GM10248 (cell line): ENCODE measurements at regions not wholly inside any gene's neighbourhood (a gene's known extent, or its start where the extent isn't known, plus 50 kb on each side); places are given as distances from the start of the nearest gene placed in this dataset.

ENCODE experiments used
- CTCF ChIA-PET: fragments of 300-600 bp; sonication (Branson Sonifier 250); formaldehyde crosslinking; extraction: SDS; loops from one replicate; lab custom pipeline; 2021; ENCODE audit warnings: antibody characterized with exemption; lab: Yijun Ruan, JAX
- POLR2A ChIA-PET: fragments of 350-650 bp; sonication (Branson Sonifier 250); formaldehyde crosslinking; extraction: SDS; loops from one replicate; lab custom pipeline; 2020; ENCODE audit warnings: antibody characterized with exemption; lab: Yijun Ruan, JAX
- DNase-seq: peaks from one replicate; pipeline ENCODE4 v3.0.0; 2012; ENCODE audit errors: extremely low spot score
- TF ChIP-seq, protein P1 (sequence below): IDR thresholded peaks from 2 replicates; pipeline ENCODE4 v1.5.1; 2012; ENCODE audit warnings: mild to moderate bottlenecking, low read depth; ENCODE audit errors: extremely low read depth, missing control alignments, control extremely low read depth

DNA sequence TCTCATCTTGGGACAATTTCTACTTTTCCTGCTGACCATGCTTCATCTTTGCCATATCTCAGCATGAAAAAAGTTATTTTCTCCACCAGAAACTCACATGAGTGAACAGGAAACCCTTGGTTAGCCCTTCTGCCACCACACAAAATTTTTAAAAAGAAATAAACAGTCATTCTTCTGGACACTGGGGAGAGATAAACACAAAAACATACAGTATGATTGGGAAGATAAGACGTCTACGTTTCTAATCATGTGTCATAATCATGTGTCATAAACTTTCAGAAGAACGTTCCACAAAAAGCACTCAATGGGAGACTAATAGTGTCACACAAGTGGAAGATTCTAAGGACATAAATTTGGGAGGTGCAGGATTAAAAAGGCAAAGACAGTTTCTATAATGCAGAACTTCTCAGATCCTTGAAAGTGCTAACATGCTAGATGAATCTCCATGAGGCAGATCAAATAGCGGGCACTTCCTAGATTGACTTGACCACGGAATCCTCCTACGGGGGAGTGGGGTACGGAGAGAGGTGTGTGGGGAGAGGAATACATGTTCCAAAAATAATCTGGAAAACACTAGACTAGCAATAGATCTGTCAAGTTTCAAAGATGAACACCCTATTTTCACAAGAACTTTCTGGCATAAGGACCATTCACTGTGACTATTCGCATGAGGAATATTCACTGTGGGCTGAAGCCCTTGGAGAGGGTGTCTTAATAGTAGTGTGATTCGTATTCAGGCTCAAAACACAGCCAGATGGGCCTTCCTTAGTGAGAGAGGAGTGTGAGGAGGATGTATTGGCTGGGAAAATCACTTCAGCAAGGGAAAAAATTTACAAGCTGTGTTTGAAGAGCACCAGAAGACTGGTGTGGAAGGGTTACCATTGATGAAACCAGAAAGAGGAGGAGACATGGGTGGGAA lies 206.7 kb downstream of the SETD4 start:
- POLR2A ChIA-PET, result no interaction called here
- TF ChIP-seq, protein P1, sequence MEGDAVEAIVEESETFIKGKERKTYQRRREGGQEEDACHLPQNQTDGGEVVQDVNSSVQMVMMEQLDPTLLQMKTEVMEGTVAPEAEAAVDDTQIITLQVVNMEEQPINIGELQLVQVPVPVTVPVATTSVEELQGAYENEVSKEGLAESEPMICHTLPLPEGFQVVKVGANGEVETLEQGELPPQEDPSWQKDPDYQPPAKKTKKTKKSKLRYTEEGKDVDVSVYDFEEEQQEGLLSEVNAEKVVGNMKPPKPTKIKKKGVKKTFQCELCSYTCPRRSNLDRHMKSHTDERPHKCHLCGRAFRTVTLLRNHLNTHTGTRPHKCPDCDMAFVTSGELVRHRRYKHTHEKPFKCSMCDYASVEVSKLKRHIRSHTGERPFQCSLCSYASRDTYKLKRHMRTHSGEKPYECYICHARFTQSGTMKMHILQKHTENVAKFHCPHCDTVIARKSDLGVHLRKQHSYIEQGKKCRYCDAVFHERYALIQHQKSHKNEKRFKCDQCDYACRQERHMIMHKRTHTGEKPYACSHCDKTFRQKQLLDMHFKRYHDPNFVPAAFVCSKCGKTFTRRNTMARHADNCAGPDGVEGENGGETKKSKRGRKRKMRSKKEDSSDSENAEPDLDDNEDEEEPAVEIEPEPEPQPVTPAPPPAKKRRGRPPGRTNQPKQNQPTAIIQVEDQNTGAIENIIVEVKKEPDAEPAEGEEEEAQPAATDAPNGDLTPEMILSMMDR, result no peak
- no peak for DNase-seq
- CTCF ChIA-PET, result interaction anchor here (0.9 to 5.0 kb wide), 3 partner anchors 8 to 14 kb away, joined by 3 to 52 read pairs (median 3); no protein-coding TSS in a partner anchor

- DNase-seq, result no peak
- ChIA-PET CTCF (interaction anchor here (0.9 to 5.0 kb wide), 2 partner anchors 8 to 13 kb away, joined by 3 to 52 read pairs; no protein-coding TSS in a partner anchor), POLR2A (no interaction called here)
- TF ChIP-seq, protein P1, result no peak
Observed at GRCh38 chr21:35852820-35853219, 207.5 kb downstream of the SETD4 start.

DNA sequence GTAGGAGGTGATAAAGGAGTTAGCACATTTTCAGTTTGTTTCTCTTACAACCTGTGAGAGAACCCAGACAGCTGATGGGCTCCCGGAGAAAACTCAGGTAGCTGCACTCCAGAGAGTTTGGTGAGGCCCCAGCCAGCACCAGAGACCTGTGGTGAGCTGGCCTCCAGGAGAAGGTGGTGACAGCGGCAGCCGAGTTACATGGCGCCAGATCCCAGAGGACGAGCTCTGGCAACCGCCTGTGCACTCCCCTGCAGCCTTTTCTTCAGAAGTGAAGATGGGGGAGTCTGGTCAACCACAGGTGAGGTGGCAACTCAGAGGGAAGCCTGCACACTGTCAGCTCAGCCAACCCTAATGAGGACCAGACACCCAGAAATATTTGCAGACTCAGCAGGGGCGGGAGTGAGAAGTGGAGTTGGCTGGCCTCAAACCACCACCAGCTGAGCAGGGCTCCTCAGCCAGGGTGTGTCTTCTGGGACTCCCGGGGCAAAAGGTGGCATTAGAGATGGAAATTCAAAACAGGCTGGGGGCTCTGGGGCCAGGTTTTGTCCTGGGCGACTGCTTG lies 209.7 kb downstream of the SETD4 start:
- ChIA-PET CTCF (interaction anchor here (1.0 to 5.0 kb wide), 3 partner anchors 11 to 1162 kb away, joined by 3 to 52 read pairs (median 4); no protein-coding TSS in a partner anchor), POLR2A (no interaction called here)
- no peak for DNase-seq
- TF ChIP-seq, protein P1, result no peak

GRCh38 chr21:35850029-35850428 lies 210.3 kb downstream of the SETD4 start:
- no peak for DNase-seq
- CTCF ChIA-PET, result interaction anchor here (1.0 to 5.0 kb wide), 6 partner anchors 11 to 1162 kb away, joined by 3 to 52 read pairs (median 4); no protein-coding TSS in a partner anchor
- TF ChIP-seq, protein P1, result no peak
- POLR2A ChIA-PET, result no interaction called here

- TF ChIP-seq, protein P1, result no peak
- ChIA-PET POLR2A (interaction anchor here (0.6 kb wide), 1 partner anchor 302 kb away, joined by 4 read pairs; no protein-coding TSS in a partner anchor), CTCF (interaction anchor here (1.2 to 5.0 kb wide), 5 partner anchors 10 to 1103 kb away, joined by 3 to 52 read pairs (median 4); no protein-coding TSS in a partner anchor)
- no peak for DNase-seq
Observed at GRCh38 chr21:35849144-35849543, 211.2 kb downstream of the SETD4 start.
